Effector memory CD4-positive, alpha-beta T cell (primary cell): ENCODE measurements at regions not wholly inside any gene's neighbourhood (a gene's known extent, or its start where the extent isn't known, plus 50 kb on each side); places are given as distances from the start of the nearest gene placed in this dataset.

Experiments
- DNase-seq, 3 donors: peaks; one replicate each; pipeline ENCODE4 v3.0.0-alpha.2; 2020
- H3K27ac ChIP-seq: 2 replicates; pipeline ENCODE4 v1.7.0; 2013; ENCODE audit warnings: mild to moderate bottlenecking, low read length, moderate library complexity; ENCODE audit not compliant: insufficient read depth, poor library complexity, severe bottlenecking
- H3K27me3 ChIP-seq: replicated peaks from 2 replicates; pipeline ENCODE4 v1.7.0; 2013; ENCODE audit warnings: mild to moderate bottlenecking, low read length; ENCODE audit not compliant: insufficient read depth, control insufficient read depth, poor library complexity, severe bottlenecking
- H3K36me3 ChIP-seq: 2 replicates; pipeline ENCODE4 v1.7.0; 2013; ENCODE audit warnings: mild to moderate bottlenecking, low read length, moderate library complexity; ENCODE audit not compliant: control insufficient read depth, insufficient read depth
- H3K4me1 ChIP-seq: 2 replicates; pipeline ENCODE4 v1.7.0; 2013; ENCODE audit warnings: low read length, mild to moderate bottlenecking; ENCODE audit not compliant: control insufficient read depth, insufficient read depth, poor library complexity, severe bottlenecking
- H3K4me3 ChIP-seq: 2 replicates; pipeline ENCODE4 v1.7.0; 2013; ENCODE audit warnings: low read length, low read depth, mild to moderate bottlenecking; ENCODE audit not compliant: insufficient read depth, poor library complexity, severe bottlenecking
- H3K9me3 ChIP-seq: 2 replicates; pipeline ENCODE4 v1.7.0; 2013; ENCODE audit warnings: mild to moderate bottlenecking, low read length, moderate library complexity; ENCODE audit not compliant: control insufficient read depth

- Histone ChIP-seq H3K27me3 (no peaks in the 10 kb centered on the region), H3K27ac (no peak overlapping the region), H3K9me3 (no peaks in the 10 kb centered on the region), H3K4me1 (no peaks in the 10 kb centered on the region), H3K4me3 (no peak overlapping the region), H3K36me3 (no peaks in the 10 kb centered on the region)
- DNase-seq = no peak
Measured at GRCh38 chr6:148090326-148090725, 252.3 kb upstream of the SASH1 start.

GRCh38 chr6:148091394-148091793 is 251.2 kb upstream of the SASH1 start:
- no peaks in the 10 kb centered on the region for H3K36me3 ChIP-seq
- H3K4me1 ChIP-seq = no peaks in the 10 kb centered on the region
- no peak overlapping the region for H3K4me3 ChIP-seq
- H3K27me3 ChIP-seq = no peaks in the 10 kb centered on the region
- no peak overlapping the region for H3K27ac ChIP-seq
- no peak for DNase-seq
- no peaks in the 10 kb centered on the region for H3K9me3 ChIP-seq

GRCh38 chr6:148103436-148103835 is 239.2 kb upstream of the SASH1 start:
- no peaks in the 10 kb centered on the region for H3K9me3 ChIP-seq
- no peak for DNase-seq
- no peak overlapping the region for H3K4me3 ChIP-seq

GRCh38 chr6:148104131-148104530 is 238.5 kb upstream of the SASH1 start:
- no peak overlapping the region for H3K4me3 ChIP-seq
- no peaks in the 10 kb centered on the region for H3K27me3 ChIP-seq
- no peaks in the 10 kb centered on the region for H3K36me3 ChIP-seq
- no peak overlapping the region for H3K27ac ChIP-seq
- H3K9me3 ChIP-seq = no peaks in the 10 kb centered on the region
- DNase-seq = no peak
- no peaks in the 10 kb centered on the region for H3K4me1 ChIP-seq

More at GRCh38 chr6:148103436-148103835, 239.2 kb upstream of the SASH1 start:
- Histone ChIP-seq H3K36me3 (no peaks in the 10 kb centered on the region), H3K27ac (no peak overlapping the region), H3K27me3 (no peaks in the 10 kb centered on the region), H3K4me1 (no peaks in the 10 kb centered on the region)

GRCh38 chr6:148105695-148106094 is 236.9 kb upstream of the SASH1 start:
- no peak for DNase-seq
- no peak overlapping the region for H3K4me3 ChIP-seq
- H3K27ac ChIP-seq = no peak overlapping the region
- no peaks in the 10 kb centered on the region for H3K4me1 ChIP-seq
- H3K9me3 ChIP-seq = no peaks in the 10 kb centered on the region
- H3K36me3 ChIP-seq = no peaks in the 10 kb centered on the region
- no peaks in the 10 kb centered on the region for H3K27me3 ChIP-seq

GRCh38 chr6:148107911-148108310 is 234.7 kb upstream of the SASH1 start:
- H3K27me3 ChIP-seq = no peaks in the 10 kb centered on the region
- H3K4me1 ChIP-seq = no peaks in the 10 kb centered on the region
- no peaks in the 10 kb centered on the region for H3K9me3 ChIP-seq
- H3K4me3 ChIP-seq = no peak overlapping the region
- DNase-seq = no peak
- no peaks in the 10 kb centered on the region for H3K36me3 ChIP-seq
- H3K27ac ChIP-seq = no peak overlapping the region

- Histone ChIP-seq H3K27ac (no peak overlapping the region), H3K27me3 (peaks cover 4% of the 10 kb centered on the region), H3K4me3 (no peak overlapping the region), H3K36me3 (no peaks in the 10 kb centered on the region), H3K4me1 (no peaks in the 10 kb centered on the region), H3K9me3 (no peaks in the 10 kb centered on the region)
- no peak for DNase-seq
Measured at GRCh38 chr6:148109732-148110131, 232.9 kb upstream of the SASH1 start.

GRCh38 chr6:148110925-148111324 is 231.7 kb upstream of the SASH1 start:
- Histone ChIP-seq H3K27me3 (peaks cover 4% of the 10 kb centered on the region), H3K36me3 (no peaks in the 10 kb centered on the region), H3K4me1 (no peaks in the 10 kb centered on the region), H3K27ac (no peak overlapping the region), H3K4me3 (no peak overlapping the region), H3K9me3 (no peaks in the 10 kb centered on the region)
- DNase-seq = no peak

- Histone ChIP-seq H3K9me3 (no peaks in the 10 kb centered on the region), H3K36me3 (no peaks in the 10 kb centered on the region), H3K4me3 (no peak overlapping the region), H3K27me3 (peaks cover 4% of the 10 kb centered on the region), H3K4me1 (no peaks in the 10 kb centered on the region), H3K27ac (no peak overlapping the region)
- DNase-seq = no peak
Measured at GRCh38 chr6:148112851-148113319, 229.8 kb upstream of the SASH1 start.

- Histone ChIP-seq H3K27ac (no peak overlapping the region), H3K27me3 (peaks cover 4% of the 10 kb centered on the region), H3K36me3 (no peaks in the 10 kb centered on the region), H3K4me1 (no peaks in the 10 kb centered on the region), H3K9me3 (no peaks in the 10 kb centered on the region), H3K4me3 (no peak overlapping the region)
- DNase-seq = no peak
Measured at GRCh38 chr6:148116001-148116400, 226.6 kb upstream of the SASH1 start.

- H3K36me3 ChIP-seq = no peaks in the 10 kb centered on the region
- peaks cover 4% of the 10 kb centered on the region for H3K27me3 ChIP-seq
- no peak overlapping the region for H3K4me3 ChIP-seq
- H3K27ac ChIP-seq = no peak overlapping the region
- no peaks in the 10 kb centered on the region for H3K4me1 ChIP-seq
- DNase-seq = no peak
- H3K9me3 ChIP-seq = no peaks in the 10 kb centered on the region
Measured at GRCh38 chr6:148118244-148118643, 224.4 kb upstream of the SASH1 start.
